ENCODE measurements at regions not wholly inside any gene's neighbourhood (a gene's known extent, or its start where the extent isn't known, plus 50 kb on each side); places are given as distances from the start of the nearest gene placed in this dataset.
A peak's percentile ranks its signal among the peaks of the same experiment; 100 is the strongest.
"Not testable (repeated sequence)": the region's sequence is repeated elsewhere in the genome, so short reads cannot be mapped to it uniquely, and the experiment has no call there.

- DNase-seq (ENCODE audit: low spot score) = no peak
- H3K4me1 ChIP-seq = no peaks in the 10 kb centered on the region
- H3K27me3 ChIP-seq = no peaks in the 10 kb centered on the region
- H3K9me3 ChIP-seq = no peaks in the 10 kb centered on the region
- H3K4me3 ChIP-seq = no peak overlapping the region
- H3K27ac ChIP-seq = no peak overlapping the region
- no peaks in the 10 kb centered on the region for H3K36me3 ChIP-seq
- no peak for TF ChIP-seq CTCF (IDR thresholded peaks at IDR 0.05)
Measured at GRCh38 chr7:142488842-142489241, 231.0 kb upstream of the PRSS58 start.

- Histone ChIP-seq H3K4me1 (no peaks in the 10 kb centered on the region), H3K36me3 (no peaks in the 10 kb centered on the region), H3K27ac (no peak overlapping the region), H3K4me3 (no peak overlapping the region), H3K9me3 (no peaks in the 10 kb centered on the region), H3K27me3 (no peaks in the 10 kb centered on the region)
- TF ChIP-seq CTCF (IDR thresholded peaks at IDR 0.05) = no peak
- no peak for DNase-seq (ENCODE audit: low spot score)
Measured at GRCh38 chr7:142488036-142488633, 230.3 kb upstream of the PRSS58 start.

GRCh38 chr7:142487565-142487964 is 229.7 kb upstream of the PRSS58 start:
- not testable (repeated sequence) for H3K36me3 ChIP-seq; H3K27me3 ChIP-seq; H3K4me1 ChIP-seq; H3K4me3 ChIP-seq; H3K27ac ChIP-seq; H3K9me3 ChIP-seq; DNase-seq (ENCODE audit: low spot score)

- no peak for DNase-seq (ENCODE audit: low spot score)
Measured at GRCh38 chr7:142487124-142487523, 229.3 kb upstream of the PRSS58 start.

GRCh38 chr7:142485617-142486226 is 227.9 kb upstream of the PRSS58 start:
- DNase-seq (ENCODE audit: low spot score) = no peak
- H3K36me3 ChIP-seq = no peaks in the 10 kb centered on the region
- no peak overlapping the region for H3K4me3 ChIP-seq
- no peaks in the 10 kb centered on the region for H3K4me1 ChIP-seq
- no peaks in the 10 kb centered on the region for H3K9me3 ChIP-seq
- no peaks in the 10 kb centered on the region for H3K27me3 ChIP-seq
- peak in 1 of 2 donors; percentile 42 for TF ChIP-seq CTCF (IDR thresholded peaks at IDR 0.05)
- no peak overlapping the region for H3K27ac ChIP-seq

More at GRCh38 chr7:142487124-142487523, 229.3 kb upstream of the PRSS58 start:
- H3K4me1 ChIP-seq = no peaks in the 10 kb centered on the region
- H3K27ac ChIP-seq = no peak overlapping the region
- no peaks in the 10 kb centered on the region for H3K27me3 ChIP-seq
- TF ChIP-seq CTCF (IDR thresholded peaks at IDR 0.05) = no peak
- H3K9me3 ChIP-seq = no peaks in the 10 kb centered on the region
- H3K4me3 ChIP-seq = no peak overlapping the region
- no peaks in the 10 kb centered on the region for H3K36me3 ChIP-seq

GRCh38 chr7:142483659-142484317 is 225.9 kb upstream of the PRSS58 start:
- Histone ChIP-seq H3K36me3 (no peaks in the 10 kb centered on the region), H3K27ac (no peak overlapping the region), H3K9me3 (no peaks in the 10 kb centered on the region), H3K4me3 (no peak overlapping the region), H3K4me1 (no peaks in the 10 kb centered on the region), H3K27me3 (no peaks in the 10 kb centered on the region)
- no peak for DNase-seq (ENCODE audit: low spot score)
- no peak for TF ChIP-seq CTCF (IDR thresholded peaks at IDR 0.05)

Data from right atrium auricular region (tissue), 2 donors.